Sigmoid colon (tissue), 6 donors: ENCODE measurements at regions not wholly inside any gene's neighbourhood (a gene's known extent, or its start where the extent isn't known, plus 50 kb on each side); places are given as distances from the start of the nearest gene placed in this dataset.

ENCODE experiments used
- DNase-seq: peaks from one replicate; pipeline ENCODE4 v3.0.0-alpha.2; 2019
- H3K27ac ChIP-seq, 4 donors: fragments of 200-600 bp; sonication (generic); one replicate each; pipeline ENCODE4 v1.5.1; 2016 to 2019; ENCODE audit warnings: mild to moderate bottlenecking in 1 of 4
- H3K27me3 ChIP-seq, 3 donors: fragments of 200-600 bp; sonication (generic); one replicate each; pipeline ENCODE4 v1.5.1; 2019; ENCODE audit warnings: mild to moderate bottlenecking in 1 of 3
- H3K36me3 ChIP-seq, 4 donors: fragments of 200-600 bp; sonication (generic); one replicate each; pipeline ENCODE4 v1.5.1; 2016 to 2019
- H3K4me1 ChIP-seq, 4 donors: fragments of 200-600 bp; sonication (generic); one replicate each; pipeline ENCODE4 v1.5.1; 2017 to 2019
- H3K4me3 ChIP-seq, 4 donors: fragments of 200-600 bp; sonication (generic); one replicate each; pipeline ENCODE4 v1.5.1; 2017 to 2019; ENCODE audit warnings: mild to moderate bottlenecking in 2 of 4, moderate library complexity in 1 of 4
- H3K9me3 ChIP-seq, 4 donors: fragments of 200-600 bp in 3 of 4; sonication (generic) in 3 of 4; one replicate each; pipeline versions ENCODE4 v1.5.1 to v1.6.1; 2013 to 2019
- EP300 ChIP-seq, 4 donors: sonication (generic); formaldehyde crosslinking; IDR thresholded peaks; one replicate each; pipeline ENCODE4 v1.6.1; 2017; ENCODE audit warnings: antibody characterized with exemption in 4 of 4
- POLR2A ChIP-seq, 2 donors: fragments of 450-650 bp; IDR thresholded peaks; one replicate each; pipeline ENCODE4 v1.6.1; 2016; ENCODE audit warnings: antibody characterized with exemption in 2 of 2, mild to moderate bottlenecking in 2 of 2, moderate library complexity in 2 of 2
- POLR2AphosphoS5 ChIP-seq, 4 donors: sonication (generic); formaldehyde crosslinking; IDR thresholded peaks; one replicate each; pipeline ENCODE4 v1.6.1; 2017; ENCODE audit warnings: antibody characterized with exemption in 4 of 4
- WGBS, 2 donors: extraction: QIAGEN DNeasy Blood & Tissue Kit; methylation state at CpG; one replicate each; pipeline ENCODE4 v1.1.7; 2013; 5-methylcytosine and 5-hydroxymethylcytosine counted together
- intact Hi-C: fragments of 100-400 bp; cut with DNase I; formaldehyde crosslinking; loops from one replicate; pipeline ENCODE4 v1.15.1; 2023
- TF ChIP-seq, protein P1 (sequence below), 4 experiments: fragments of 450-650 bp in 3 of 4; fragments of 200-600 bp in 1 of 4; IDR thresholded peaks; one replicate each; pipeline ENCODE4 v1.5.1; 2016 to 2019; ENCODE audit warnings: antibody characterized with exemption in 4 of 4, mild to moderate bottlenecking in 3 of 4, moderate library complexity in 2 of 4
- donor health status: healthy with polysubstance abuse.
- donor health status: healthy.

DNA sequence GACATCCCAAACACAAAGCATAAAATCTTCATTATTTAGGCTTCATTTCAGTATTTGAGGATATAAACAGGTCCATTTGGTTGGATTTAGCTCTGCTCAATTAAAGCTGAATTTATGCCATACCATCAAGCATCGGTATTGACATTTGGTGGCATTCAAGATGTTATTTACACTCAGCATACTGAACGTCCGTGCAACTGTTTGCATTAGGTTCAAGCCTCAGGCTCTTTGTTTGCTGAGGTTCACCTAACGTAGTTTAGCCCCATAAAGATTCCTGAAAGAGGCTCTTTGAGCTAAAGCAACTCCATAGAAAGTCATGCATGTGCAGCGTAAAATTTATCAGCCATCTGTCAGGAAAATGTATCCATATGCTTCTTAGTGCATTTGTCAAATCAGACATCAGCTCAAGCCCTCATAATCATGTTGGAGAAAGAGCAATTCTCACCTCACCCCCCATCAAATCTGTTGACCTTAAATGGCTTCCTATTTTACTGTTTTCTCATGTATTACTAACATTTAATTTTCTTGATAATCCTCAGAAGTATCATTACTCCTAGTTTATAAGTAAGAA is 366.9 kb downstream of the EPHA4 start:
- H3K36me3 ChIP-seq: no peaks in the 10 kb centered on the region
- no peak for DNase-seq
- intact Hi-C loops: no loop called here
- 14 to 60% methylated on average over 5 of the region's 5 CpGs for WGBS, 2 donors
- H3K4me3 ChIP-seq: no peak overlapping the region
- TF ChIP-seq, protein P1, sequence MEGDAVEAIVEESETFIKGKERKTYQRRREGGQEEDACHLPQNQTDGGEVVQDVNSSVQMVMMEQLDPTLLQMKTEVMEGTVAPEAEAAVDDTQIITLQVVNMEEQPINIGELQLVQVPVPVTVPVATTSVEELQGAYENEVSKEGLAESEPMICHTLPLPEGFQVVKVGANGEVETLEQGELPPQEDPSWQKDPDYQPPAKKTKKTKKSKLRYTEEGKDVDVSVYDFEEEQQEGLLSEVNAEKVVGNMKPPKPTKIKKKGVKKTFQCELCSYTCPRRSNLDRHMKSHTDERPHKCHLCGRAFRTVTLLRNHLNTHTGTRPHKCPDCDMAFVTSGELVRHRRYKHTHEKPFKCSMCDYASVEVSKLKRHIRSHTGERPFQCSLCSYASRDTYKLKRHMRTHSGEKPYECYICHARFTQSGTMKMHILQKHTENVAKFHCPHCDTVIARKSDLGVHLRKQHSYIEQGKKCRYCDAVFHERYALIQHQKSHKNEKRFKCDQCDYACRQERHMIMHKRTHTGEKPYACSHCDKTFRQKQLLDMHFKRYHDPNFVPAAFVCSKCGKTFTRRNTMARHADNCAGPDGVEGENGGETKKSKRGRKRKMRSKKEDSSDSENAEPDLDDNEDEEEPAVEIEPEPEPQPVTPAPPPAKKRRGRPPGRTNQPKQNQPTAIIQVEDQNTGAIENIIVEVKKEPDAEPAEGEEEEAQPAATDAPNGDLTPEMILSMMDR (IDR thresholded peaks at IDR 0.05): no peak
- no peak for TF ChIP-seq POLR2AphosphoS5 (IDR thresholded peaks at IDR 0.05)
- TF ChIP-seq POLR2A (IDR thresholded peaks at IDR 0.05): no peak
- no peak for TF ChIP-seq EP300 (IDR thresholded peaks at IDR 0.05)
- H3K27ac ChIP-seq: no peak overlapping the region
- H3K9me3 ChIP-seq: no peaks in the 10 kb centered on the region
- peaks cover 0 to 5% (median 0%) of the 10 kb centered on the region in 4 donors for H3K4me1 ChIP-seq
- no peaks in the 10 kb centered on the region for H3K27me3 ChIP-seq

DNA sequence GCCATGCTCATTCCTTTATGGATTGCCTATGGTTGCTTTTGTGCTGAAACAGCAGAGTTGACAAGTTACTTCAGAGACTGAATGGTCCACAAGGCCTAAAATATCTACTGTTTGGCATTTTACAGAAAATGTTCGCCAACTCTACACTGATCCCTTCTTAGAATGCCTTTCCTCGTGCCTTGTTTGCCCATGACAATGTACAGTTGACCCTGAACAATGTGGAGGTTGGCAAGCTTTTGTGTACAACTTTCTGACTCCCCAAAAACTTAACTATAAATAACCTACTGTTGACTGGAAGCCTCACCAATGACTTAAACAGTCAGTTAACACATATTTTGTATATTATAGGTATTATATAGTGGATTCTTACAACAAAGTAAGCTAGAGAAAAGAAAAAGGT is 361.4 kb downstream of the EPHA4 start:
- Histone ChIP-seq H3K27ac (no peak overlapping the region), H3K4me3 (no peak overlapping the region), H3K27me3 (no peaks in the 10 kb centered on the region), H3K4me1 (no peaks in the 10 kb centered on the region), H3K9me3 (no peaks in the 10 kb centered on the region), H3K36me3 (no peaks in the 10 kb centered on the region)
- 91 to 93% methylated on average over 2 of the region's 2 CpGs for WGBS, 2 donors
- intact Hi-C loops: no loop called here
- DNase-seq: no peak
- TF ChIP-seq EP300 (IDR thresholded peaks at IDR 0.05) (no peak), POLR2AphosphoS5 (IDR thresholded peaks at IDR 0.05) (no peak), POLR2A (IDR thresholded peaks at IDR 0.05) (no peak)
- TF ChIP-seq, protein P1 (IDR thresholded peaks at IDR 0.05): no peak

DNA sequence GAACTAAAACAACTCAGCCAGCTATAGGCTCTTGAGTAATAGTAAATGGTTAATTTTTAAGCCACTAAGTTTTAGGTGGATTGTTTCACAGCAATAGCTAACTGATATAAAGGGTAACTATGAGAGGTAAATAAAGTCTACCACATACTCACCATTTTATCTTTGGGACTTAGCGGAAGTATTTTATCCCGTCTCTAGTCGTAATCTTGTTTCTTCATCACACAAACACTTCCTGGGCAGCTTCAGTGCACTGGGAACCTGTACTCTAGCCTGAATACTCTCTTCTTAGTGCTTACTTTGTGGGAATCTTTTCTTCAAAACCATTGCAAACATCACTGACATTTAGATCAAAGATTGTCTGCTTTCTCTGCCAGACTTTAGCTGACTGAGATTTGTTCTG is 360.5 kb downstream of the EPHA4 start:
- H3K36me3 ChIP-seq: no peaks in the 10 kb centered on the region
- H3K4me3 ChIP-seq: no peak overlapping the region
- TF ChIP-seq, protein P1 (IDR thresholded peaks at IDR 0.05): no peak
- no peak for TF ChIP-seq EP300 (IDR thresholded peaks at IDR 0.05)
- TF ChIP-seq POLR2A (IDR thresholded peaks at IDR 0.05): no peak
- no peak for TF ChIP-seq POLR2AphosphoS5 (IDR thresholded peaks at IDR 0.05)
- 16 to 64% methylated on average over 3 of the region's 3 CpGs for WGBS, 2 donors
- intact Hi-C loops: no loop called here
- no peaks in the 10 kb centered on the region for H3K4me1 ChIP-seq
- H3K27ac ChIP-seq: no peak overlapping the region
- DNase-seq: no peak
- no peaks in the 10 kb centered on the region for H3K27me3 ChIP-seq
- no peaks in the 10 kb centered on the region for H3K9me3 ChIP-seq

DNA sequence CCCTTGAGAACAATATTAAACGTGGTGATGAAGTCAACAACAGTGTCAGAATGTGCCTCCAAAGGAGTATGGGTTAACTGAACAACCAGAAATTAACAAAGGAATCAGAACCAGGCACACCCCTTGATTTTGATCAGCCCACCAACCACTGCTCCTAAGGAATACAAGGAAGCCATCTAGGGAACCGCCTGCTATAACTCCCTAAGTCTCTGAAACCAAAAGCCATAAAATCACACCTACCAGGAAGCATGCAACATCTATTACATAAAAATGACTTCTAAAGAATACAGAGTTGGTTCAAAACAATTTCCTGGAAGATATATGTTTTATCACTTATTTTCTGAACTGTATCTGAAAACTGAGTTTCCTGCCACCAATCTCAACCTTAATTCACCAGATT is 360.0 kb downstream of the EPHA4 start:
- TF ChIP-seq EP300 (IDR thresholded peaks at IDR 0.05) (no peak), POLR2A (IDR thresholded peaks at IDR 0.05) (no peak), POLR2AphosphoS5 (IDR thresholded peaks at IDR 0.05) (no peak)
- TF ChIP-seq, protein P1 (IDR thresholded peaks at IDR 0.05): no peak
- intact Hi-C loops: no loop called here
- Histone ChIP-seq H3K27ac (no peak overlapping the region), H3K27me3 (no peaks in the 10 kb centered on the region), H3K4me3 (no peak overlapping the region), H3K4me1 (no peaks in the 10 kb centered on the region), H3K36me3 (no peaks in the 10 kb centered on the region), H3K9me3 (no peaks in the 10 kb centered on the region)
- DNase-seq: no peak
- WGBS, 2 donors: 29 to 62% methylated on average over 2 of the region's 2 CpGs

GRCh38 chr2:221215487-221215886 is 356.6 kb downstream of the EPHA4 start:
- intact Hi-C loops: no loop called here
- DNase-seq: no peak
- H3K36me3 ChIP-seq: no peaks in the 10 kb centered on the region
- H3K4me1 ChIP-seq: no peaks in the 10 kb centered on the region
- TF ChIP-seq POLR2A (IDR thresholded peaks at IDR 0.05) (no peak), EP300 (IDR thresholded peaks at IDR 0.05) (no peak), POLR2AphosphoS5 (IDR thresholded peaks at IDR 0.05) (no peak)
- TF ChIP-seq, protein P1 (IDR thresholded peaks at IDR 0.05): no peak
- no peaks in the 10 kb centered on the region for H3K27me3 ChIP-seq
- WGBS, 2 donors: 93 to 96% methylated on average over 1 of the region's 1 CpG
- no peaks in the 10 kb centered on the region for H3K9me3 ChIP-seq
- H3K4me3 ChIP-seq: no peak overlapping the region
- no peak overlapping the region for H3K27ac ChIP-seq
